ENCODE measurements at regions not wholly inside any gene's neighbourhood (a gene's known extent, or its start where the extent isn't known, plus 50 kb on each side); places are given as distances from the start of the nearest gene placed in this dataset.

- Histone ChIP-seq H3K27me3 (ENCODE audit: control insufficient read depth, insufficient read depth, low read length, poor library complexity, severe bottlenecking) (no peaks in the 10 kb centered on the region), H3K4me1 (ENCODE audit: control insufficient read depth, insufficient read depth, low read length) (no peaks in the 10 kb centered on the region), H3K27ac (ENCODE audit: low read depth, low read length) (no peak overlapping the region), H3K36me3 (ENCODE audit: control insufficient read depth, insufficient read depth, low read length) (no peaks in the 10 kb centered on the region), H3K9ac (ENCODE audit: extremely low read depth, low read length, poor library complexity, severe bottlenecking) (no peak overlapping the region), H3K9me3 (ENCODE audit: control insufficient read depth, low read length) (no peaks in the 10 kb centered on the region), H3K4me3 (ENCODE audit: low read length) (no peak overlapping the region)
- Mint-ChIP-seq H3K4me3 (no peak overlapping the region), H3K9me3 (no peaks in the 10 kb centered on the region), H3K27me3 (ENCODE audit: insufficient read depth) (no peaks in the 10 kb centered on the region), H3K27ac (no peak overlapping the region), H3K4me1 (peaks cover 11% of the 10 kb centered on the region), H3K36me3 (ENCODE audit: low read depth) (no peaks in the 10 kb centered on the region)
- 78 to 83% methylated on average over 2 of the region's 2 CpGs for WGBS, 2 experiments (ENCODE audit: insufficient coverage in 1 of 2, insufficient read length in 1 of 2)
- DNase-seq = no peak
- no peak for TF ChIP-seq CTCF (conservative IDR thresholded peaks at IDR 0.05)
Observed at GRCh38 chr10:6892864-6893263, 312.8 kb upstream of the PRKCQ start.

GRCh38 chr10:6891924-6892323, 311.8 kb upstream of the PRKCQ start:
- Histone ChIP-seq H3K9me3 (ENCODE audit: control insufficient read depth, low read length) (no peaks in the 10 kb centered on the region), H3K4me1 (ENCODE audit: control insufficient read depth, insufficient read depth, low read length) (no peaks in the 10 kb centered on the region), H3K36me3 (ENCODE audit: control insufficient read depth, insufficient read depth, low read length) (no peaks in the 10 kb centered on the region), H3K4me3 (ENCODE audit: low read length) (no peak overlapping the region), H3K27ac (ENCODE audit: low read depth, low read length) (no peak overlapping the region), H3K9ac (ENCODE audit: extremely low read depth, low read length, poor library complexity, severe bottlenecking) (no peak overlapping the region), H3K27me3 (ENCODE audit: control insufficient read depth, insufficient read depth, low read length, poor library complexity, severe bottlenecking) (no peaks in the 10 kb centered on the region)
- H3K27ac Mint-ChIP-seq = no peak overlapping the region
- H3K4me3 Mint-ChIP-seq = no peak overlapping the region
- no peaks in the 10 kb centered on the region for H3K9me3 Mint-ChIP-seq
- WGBS, 2 experiments (ENCODE audit: insufficient coverage in 1 of 2, insufficient read length in 1 of 2) = 87 to 100% methylated on average over 3 to 4 of the region's 4 CpGs
- H3K4me1 Mint-ChIP-seq = peaks cover 12% of the 10 kb centered on the region
- no peaks in the 10 kb centered on the region for H3K36me3 Mint-ChIP-seq (ENCODE audit: low read depth)
- no peak for TF ChIP-seq CTCF (conservative IDR thresholded peaks at IDR 0.05)
- DNase-seq = no peak
- H3K27me3 Mint-ChIP-seq (ENCODE audit: insufficient read depth) = no peaks in the 10 kb centered on the region

- Histone ChIP-seq H3K36me3 (ENCODE audit: control insufficient read depth, insufficient read depth, low read length) (no peaks in the 10 kb centered on the region), H3K4me1 (ENCODE audit: control insufficient read depth, insufficient read depth, low read length) (no peaks in the 10 kb centered on the region), H3K9ac (ENCODE audit: extremely low read depth, low read length, poor library complexity, severe bottlenecking) (no peak overlapping the region), H3K27ac (ENCODE audit: low read depth, low read length) (no peak overlapping the region), H3K4me3 (ENCODE audit: low read length) (no peak overlapping the region), H3K9me3 (ENCODE audit: control insufficient read depth, low read length) (no peaks in the 10 kb centered on the region), H3K27me3 (ENCODE audit: control insufficient read depth, insufficient read depth, low read length, poor library complexity, severe bottlenecking) (no peaks in the 10 kb centered on the region)
- 69 to 93% methylated on average over 3 of the region's 3 CpGs for WGBS, 2 experiments (ENCODE audit: insufficient coverage in 1 of 2, insufficient read length in 1 of 2)
- DNase-seq = no peak
- H3K36me3 Mint-ChIP-seq (ENCODE audit: low read depth) = no peaks in the 10 kb centered on the region
- peaks cover 16% of the 10 kb centered on the region for H3K4me1 Mint-ChIP-seq
- H3K9me3 Mint-ChIP-seq = no peaks in the 10 kb centered on the region
- no peaks in the 10 kb centered on the region for H3K27me3 Mint-ChIP-seq (ENCODE audit: insufficient read depth)
- H3K4me3 Mint-ChIP-seq = no peak overlapping the region
- no peak overlapping the region for H3K27ac Mint-ChIP-seq
- no peak for TF ChIP-seq CTCF (conservative IDR thresholded peaks at IDR 0.05)
Observed at GRCh38 chr10:6889718-6890117, 309.6 kb upstream of the PRKCQ start.

Measured in endodermal cell (in vitro differentiated cells).